Fibroblast of skin of abdomen (primary cell): ENCODE measurements at regions not wholly inside any gene's neighbourhood (a gene's known extent, or its start where the extent isn't known, plus 50 kb on each side); places are given as distances from the start of the nearest gene placed in this dataset.

Experiments used
- DNase-seq: peaks from one replicate; pipeline ENCODE4 v3.0.0-alpha.2; 2013

GRCh38 chr3:180829409-180830405 is 82.8 kb upstream of the FXR1 start:
- no peak for DNase-seq

- no peak for DNase-seq
These were observed 77.0 kb upstream of the FXR1 start for GRCh38 chr3:180835501-180835900.

GRCh38 chr3:180836766-180837165 is 75.7 kb upstream of the FXR1 start:
- no peak for DNase-seq

GRCh38 chr3:180854887-180855286 is 57.6 kb upstream of the FXR1 start:
- DNase-seq, result no peak

- no peak for DNase-seq
These were observed 57.1 kb upstream of the FXR1 start for GRCh38 chr3:180855364-180855763.

GRCh38 chr3:180855956-180856355 is 56.5 kb upstream of the FXR1 start:
- no peak for DNase-seq

- no peak for DNase-seq
These were observed 52.2 kb upstream of the FXR1 start for GRCh38 chr3:180860180-180860858.
